Gastrocnemius medialis (tissue), 4 donors: ENCODE measurements at regions not wholly inside any gene's neighbourhood (a gene's known extent, or its start where the extent isn't known, plus 50 kb on each side); places are given as distances from the start of the nearest gene placed in this dataset.

Source experiments
- ATAC-seq, 2 donors: fragments of 150-250 bp; one replicate each; pipeline ENCODE4 v1.9.1; 2016
- DNase-seq, 2 donors: peaks; one replicate each; pipeline ENCODE4 v3.0.0-alpha.2; 2019
- H3K27ac ChIP-seq, 4 donors: fragments of 200-600 bp; sonication (generic); 1 replicate in 1 of 4; 2 replicates in 3 of 4; pipeline ENCODE4 v1.5.1; 2016 to 2018; ENCODE audit warnings: mild to moderate bottlenecking in 2 of 4, moderate library complexity in 1 of 4
- H3K27me3 ChIP-seq, 3 donors: fragments of 200-600 bp; sonication (generic) in 2 of 3; 1 replicate in 1 of 3; 2 replicates in 2 of 3; pipeline versions ENCODE4 v1.5.1 to v1.6.0; 2016 to 2019; ENCODE audit warnings: mild to moderate bottlenecking in 1 of 3, moderate library complexity in 1 of 3
- H3K36me3 ChIP-seq, 2 donors: fragments of 200-600 bp; sonication (generic) in 1 of 2; one replicate each; pipeline ENCODE4 v1.5.1; 2017 to 2018
- H3K4me1 ChIP-seq, 2 donors: fragments of 200-600 bp; sonication (generic) in 1 of 2; one replicate each; pipeline ENCODE4 v1.5.1; 2016 to 2017; ENCODE audit warnings: mild to moderate bottlenecking in 2 of 2
- H3K4me3 ChIP-seq, 4 donors: fragments of 200-600 bp; sonication (generic) in 3 of 4; 1 replicate in 1 of 4; 2 replicates in 3 of 4; pipeline ENCODE4 v1.5.1; 2016 to 2019; ENCODE audit warnings: mild to moderate bottlenecking in 2 of 4
- H3K9me3 ChIP-seq, 3 donors: fragments of 200-600 bp; sonication (generic) in 2 of 3; 1 replicate in 1 of 3; 2 replicates in 2 of 3; pipeline ENCODE4 v1.5.1; 2016 to 2019
- POLR2A ChIP-seq, 2 donors: fragments of 450-650 bp; IDR thresholded peaks; one replicate each; pipeline ENCODE4 v1.6.1; 2017; ENCODE audit warnings: antibody characterized with exemption in 2 of 2, mild to moderate bottlenecking in 2 of 2, moderate library complexity in 2 of 2
- in situ Hi-C, 4 donors: fragments of 200-750 bp; cut with MboI; loops; one replicate each; pipeline versions ENCODE4 v1.15.0 to v1.8.0; 2017; ENCODE audit warnings: low sequenced_read_pairs in 4 of 4
- intact Hi-C: fragments of 100-400 bp; cut with DNase I; formaldehyde crosslinking; loops from one replicate; pipeline ENCODE4 v1.15.1; 2023; ENCODE audit warnings: low total_unique reads
- TF ChIP-seq, protein P1 (sequence below), 5 experiments: fragments of 450-650 bp in 3 of 5; fragments of 200-600 bp in 2 of 5; sonication (generic) in 2 of 5; IDR thresholded peaks in 4 of 5; conservative IDR thresholded peaks in 1 of 5; 1 replicate in 4 of 5; 2 replicates in 1 of 5; pipeline ENCODE4 v1.5.1; 2016 to 2019; ENCODE audit warnings: antibody characterized with exemption in 5 of 5, mild to moderate bottlenecking in 3 of 5, moderate library complexity in 3 of 5

GRCh38 chr2:41483982-41484857 is 563.6 kb upstream of the PKDCC start:
- no peak for DNase-seq
- Histone ChIP-seq H3K27me3 (no peaks in the 10 kb centered on the region), H3K36me3 (no peaks in the 10 kb centered on the region), H3K4me1 (no peaks in the 10 kb centered on the region), H3K27ac (no peak overlapping the region), H3K4me3 (no peak overlapping the region), H3K9me3 (no peaks in the 10 kb centered on the region)
- in situ Hi-C loops (no loop called here), intact Hi-C loops (no loop called here)
- TF ChIP-seq, protein P1, sequence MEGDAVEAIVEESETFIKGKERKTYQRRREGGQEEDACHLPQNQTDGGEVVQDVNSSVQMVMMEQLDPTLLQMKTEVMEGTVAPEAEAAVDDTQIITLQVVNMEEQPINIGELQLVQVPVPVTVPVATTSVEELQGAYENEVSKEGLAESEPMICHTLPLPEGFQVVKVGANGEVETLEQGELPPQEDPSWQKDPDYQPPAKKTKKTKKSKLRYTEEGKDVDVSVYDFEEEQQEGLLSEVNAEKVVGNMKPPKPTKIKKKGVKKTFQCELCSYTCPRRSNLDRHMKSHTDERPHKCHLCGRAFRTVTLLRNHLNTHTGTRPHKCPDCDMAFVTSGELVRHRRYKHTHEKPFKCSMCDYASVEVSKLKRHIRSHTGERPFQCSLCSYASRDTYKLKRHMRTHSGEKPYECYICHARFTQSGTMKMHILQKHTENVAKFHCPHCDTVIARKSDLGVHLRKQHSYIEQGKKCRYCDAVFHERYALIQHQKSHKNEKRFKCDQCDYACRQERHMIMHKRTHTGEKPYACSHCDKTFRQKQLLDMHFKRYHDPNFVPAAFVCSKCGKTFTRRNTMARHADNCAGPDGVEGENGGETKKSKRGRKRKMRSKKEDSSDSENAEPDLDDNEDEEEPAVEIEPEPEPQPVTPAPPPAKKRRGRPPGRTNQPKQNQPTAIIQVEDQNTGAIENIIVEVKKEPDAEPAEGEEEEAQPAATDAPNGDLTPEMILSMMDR (IDR thresholded peaks at IDR 0.05 in 4 of 5, conservative IDR thresholded peaks at IDR 0.05 in 1 of 5): no peak
- no peak for TF ChIP-seq POLR2A (IDR thresholded peaks at IDR 0.05)
- ATAC-seq: no peak

- no peak for DNase-seq
- no peaks in the 10 kb centered on the region for H3K36me3 ChIP-seq
- H3K27ac ChIP-seq: no peak overlapping the region
- in situ Hi-C loops: no loop called here
- no peak overlapping the region for H3K4me3 ChIP-seq
- TF ChIP-seq, protein P1 (IDR thresholded peaks at IDR 0.05 in 4 of 5, conservative IDR thresholded peaks at IDR 0.05 in 1 of 5): no peak
- no peak for TF ChIP-seq POLR2A (IDR thresholded peaks at IDR 0.05)
- ATAC-seq: no peak
- intact Hi-C loops: no loop called here
- no peaks in the 10 kb centered on the region for H3K4me1 ChIP-seq
- H3K9me3 ChIP-seq: no peaks in the 10 kb centered on the region
- H3K27me3 ChIP-seq: no peaks in the 10 kb centered on the region
Measured at GRCh38 chr2:41484858-41485234, 563.0 kb upstream of the PKDCC start.

DNA sequence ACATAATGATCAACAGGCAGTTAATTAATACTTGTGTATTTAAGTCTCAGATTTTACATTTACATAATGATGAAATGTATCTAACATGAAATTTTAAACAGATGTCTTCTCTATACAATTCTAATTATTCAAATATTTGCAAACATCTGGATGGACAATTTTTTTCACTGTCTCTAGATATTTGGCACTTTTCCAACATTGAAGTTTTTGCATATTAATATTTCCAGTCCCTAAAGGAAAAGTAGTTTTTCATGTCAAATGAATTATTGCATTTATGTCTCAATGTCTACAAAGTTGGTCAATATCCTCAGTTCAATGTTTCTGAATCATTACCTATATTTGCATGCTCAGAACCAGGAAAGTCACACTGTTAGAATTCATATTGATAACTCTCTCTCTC is 560.9 kb upstream of the PKDCC start:
- intact Hi-C loops (no loop called here), in situ Hi-C loops (no loop called here)

DNA sequence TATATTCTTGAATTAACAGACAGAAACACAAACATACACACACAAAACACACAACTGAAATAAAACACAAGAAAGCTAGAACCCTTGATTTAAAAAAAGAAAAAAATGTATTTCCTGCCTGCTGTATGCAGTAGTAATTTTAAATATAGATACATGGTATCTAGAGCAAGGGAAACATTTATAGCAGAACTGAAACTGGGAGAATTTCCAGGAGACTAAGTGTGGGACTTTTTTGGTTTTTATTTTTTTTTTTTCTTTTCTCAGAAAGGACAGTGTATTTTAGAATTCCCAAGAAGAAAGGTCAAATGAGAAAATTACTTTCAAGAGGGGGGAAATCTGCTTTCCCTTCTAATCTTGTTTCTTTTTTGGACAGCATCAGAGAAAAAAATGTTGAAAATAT is 558.9 kb upstream of the PKDCC start:
- Histone ChIP-seq H3K27me3 (no peaks in the 10 kb centered on the region), H3K4me3 (no peak overlapping the region), H3K27ac (no peak overlapping the region), H3K4me1 (no peaks in the 10 kb centered on the region), H3K36me3 (no peaks in the 10 kb centered on the region), H3K9me3 (no peaks in the 10 kb centered on the region)
- intact Hi-C loops: no loop called here
- ATAC-seq (no peak), DNase-seq (no peak)
- TF ChIP-seq, protein P1 (IDR thresholded peaks at IDR 0.05 in 4 of 5, conservative IDR thresholded peaks at IDR 0.05 in 1 of 5): no peak
- TF ChIP-seq POLR2A (IDR thresholded peaks at IDR 0.05): no peak
- in situ Hi-C loops: no loop called here

More for the DNA sequence above, 560.9 kb upstream of the PKDCC start:
- Histone ChIP-seq H3K4me3 (no peak overlapping the region), H3K36me3 (no peaks in the 10 kb centered on the region), H3K4me1 (no peaks in the 10 kb centered on the region), H3K27me3 (no peaks in the 10 kb centered on the region), H3K27ac (no peak overlapping the region), H3K9me3 (no peaks in the 10 kb centered on the region)
- no peak for TF ChIP-seq POLR2A (IDR thresholded peaks at IDR 0.05)
- TF ChIP-seq, protein P1 (IDR thresholded peaks at IDR 0.05 in 4 of 5, conservative IDR thresholded peaks at IDR 0.05 in 1 of 5): no peak
- DNase-seq: no peak
- ATAC-seq: no peak
